SK-N-MC (cell line): ENCODE measurements at regions not wholly inside any gene's neighbourhood (a gene's known extent, or its start where the extent isn't known, plus 50 kb on each side); places are given as distances from the start of the nearest gene placed in this dataset.

ENCODE experiments used
- EZH2 ChIP-seq: fragments of 200-600 bp; sonication (generic); IDR thresholded peaks from one replicate; pipeline ENCODE4 v1.6.1; 2017; ENCODE audit warnings: antibody characterized with exemption
- FOXP2 ChIP-seq: optimal IDR thresholded peaks from 2 replicates; pipeline ENCODE3; 2011; ENCODE audit warnings: mild to moderate bottlenecking, moderate library complexity; ENCODE audit not compliant: insufficient read depth; ENCODE audit errors: extremely low read length, control extremely low read depth
- POLR2AphosphoS5 ChIP-seq: IDR thresholded peaks from 2 replicates; pipeline ENCODE4 v1.6.1; 2012; ENCODE audit warnings: mild to moderate bottlenecking, low read depth, low read length, borderline replicate concordance

GRCh38 chr7:81236560-81236959 is 317.7 kb upstream of the SEMA3C start:
- no peak for TF ChIP-seq EZH2
- TF ChIP-seq POLR2AphosphoS5, result peak; percentile 54; the same call in 1 of the 2 replicates
- TF ChIP-seq FOXP2, result no peak
